Epithelial cell of proximal tubule (primary cell): ENCODE measurements at regions not wholly inside any gene's neighbourhood (a gene's known extent, or its start where the extent isn't known, plus 50 kb on each side); places are given as distances from the start of the nearest gene placed in this dataset.

Experiments
- DNase-seq: peaks from one replicate; pipeline ENCODE4 v3.0.0-alpha.2; 2011; ENCODE audit warnings: low read depth
- H3K4me3 ChIP-seq: 2 replicates; pipeline ENCODE4 v1.5.1; 2011; ENCODE audit warnings: low read depth, mild to moderate bottlenecking, low read length
- TF ChIP-seq, protein P1 (sequence below): conservative IDR thresholded peaks from 2 replicates; pipeline ENCODE4 v1.5.1; 2012; ENCODE audit warnings: low read depth, mild to moderate bottlenecking, low read length

DNA sequence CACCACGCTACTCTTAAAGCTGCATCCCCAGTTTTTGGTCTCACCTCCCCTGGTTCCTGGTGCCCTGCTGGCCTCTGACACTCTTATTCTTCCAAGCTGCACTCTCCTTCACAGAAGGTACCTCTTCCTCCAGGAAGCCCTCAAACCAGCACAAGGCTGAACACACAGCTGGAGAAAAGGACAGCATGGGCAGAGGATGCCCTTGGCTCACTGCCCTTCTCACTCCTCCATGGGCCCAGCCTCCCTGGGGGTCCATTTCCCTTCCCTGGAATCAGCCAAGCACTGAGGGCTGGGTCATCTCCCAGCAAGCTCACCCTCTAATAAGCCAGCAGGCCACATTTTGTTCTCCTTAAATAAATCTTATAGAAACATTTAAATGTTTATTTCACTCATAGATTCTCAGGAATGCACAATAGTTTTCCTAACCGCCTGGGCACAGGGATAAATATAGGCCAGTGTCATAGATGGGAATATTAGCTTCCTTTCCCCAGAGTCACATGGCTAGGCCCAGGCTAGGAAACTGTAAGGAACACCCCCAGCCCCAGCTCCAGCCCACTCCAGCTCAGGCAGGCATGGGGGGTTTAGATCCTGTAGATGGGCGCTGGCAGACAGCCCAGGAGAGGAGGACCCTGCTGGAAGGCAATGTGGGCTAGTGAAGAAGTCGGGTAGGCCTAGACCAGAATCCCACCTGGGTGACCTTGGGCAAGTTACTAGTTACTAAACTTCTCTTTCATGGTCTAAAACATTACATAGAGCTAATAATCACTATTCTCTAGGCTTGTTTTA, 51.5 kb downstream of the IRAG1 start:
- TF ChIP-seq, protein P1, sequence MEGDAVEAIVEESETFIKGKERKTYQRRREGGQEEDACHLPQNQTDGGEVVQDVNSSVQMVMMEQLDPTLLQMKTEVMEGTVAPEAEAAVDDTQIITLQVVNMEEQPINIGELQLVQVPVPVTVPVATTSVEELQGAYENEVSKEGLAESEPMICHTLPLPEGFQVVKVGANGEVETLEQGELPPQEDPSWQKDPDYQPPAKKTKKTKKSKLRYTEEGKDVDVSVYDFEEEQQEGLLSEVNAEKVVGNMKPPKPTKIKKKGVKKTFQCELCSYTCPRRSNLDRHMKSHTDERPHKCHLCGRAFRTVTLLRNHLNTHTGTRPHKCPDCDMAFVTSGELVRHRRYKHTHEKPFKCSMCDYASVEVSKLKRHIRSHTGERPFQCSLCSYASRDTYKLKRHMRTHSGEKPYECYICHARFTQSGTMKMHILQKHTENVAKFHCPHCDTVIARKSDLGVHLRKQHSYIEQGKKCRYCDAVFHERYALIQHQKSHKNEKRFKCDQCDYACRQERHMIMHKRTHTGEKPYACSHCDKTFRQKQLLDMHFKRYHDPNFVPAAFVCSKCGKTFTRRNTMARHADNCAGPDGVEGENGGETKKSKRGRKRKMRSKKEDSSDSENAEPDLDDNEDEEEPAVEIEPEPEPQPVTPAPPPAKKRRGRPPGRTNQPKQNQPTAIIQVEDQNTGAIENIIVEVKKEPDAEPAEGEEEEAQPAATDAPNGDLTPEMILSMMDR: no peak
- DNase-seq: no peak

DNA sequence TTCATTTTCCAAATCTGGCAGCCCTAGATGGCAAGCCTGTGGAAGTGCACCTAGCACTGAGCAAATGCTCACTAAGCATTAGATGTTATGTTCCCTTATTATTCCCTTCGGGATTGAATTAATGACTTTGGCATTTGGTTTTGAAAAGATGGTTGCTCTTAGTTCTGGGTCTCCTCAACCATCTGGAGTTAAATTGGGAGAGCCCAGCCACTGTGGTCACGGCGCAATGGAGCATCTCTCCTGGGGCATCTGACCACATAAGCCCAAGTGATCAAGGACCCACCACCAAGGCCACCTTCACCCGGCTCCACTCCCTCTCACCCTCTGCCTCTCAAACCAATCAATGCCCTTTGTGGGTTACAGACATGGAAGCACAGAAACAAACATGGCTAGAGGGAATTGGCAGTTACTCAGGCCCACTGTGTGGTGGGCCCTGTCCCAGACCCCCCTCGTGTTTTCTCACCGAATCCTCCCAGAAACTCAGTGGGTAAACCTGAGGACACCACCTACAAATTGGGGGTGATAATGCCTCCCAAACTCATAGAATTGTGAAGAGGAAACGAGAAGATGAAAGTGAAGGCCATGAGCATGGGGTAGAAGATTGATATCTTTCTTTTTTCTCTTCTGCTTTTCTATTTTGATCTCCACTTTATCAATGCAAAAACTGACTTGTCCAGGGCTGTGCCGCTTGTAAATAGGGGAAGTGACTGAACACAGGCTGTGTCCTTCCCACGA, 52.2 kb downstream of the IRAG1 start:
- no peak overlapping the region for H3K4me3 ChIP-seq
- TF ChIP-seq, protein P1: no peak
- DNase-seq: no peak

More for the DNA sequence above, 51.5 kb downstream of the IRAG1 start:
- H3K4me3 ChIP-seq: no peak overlapping the region

DNA sequence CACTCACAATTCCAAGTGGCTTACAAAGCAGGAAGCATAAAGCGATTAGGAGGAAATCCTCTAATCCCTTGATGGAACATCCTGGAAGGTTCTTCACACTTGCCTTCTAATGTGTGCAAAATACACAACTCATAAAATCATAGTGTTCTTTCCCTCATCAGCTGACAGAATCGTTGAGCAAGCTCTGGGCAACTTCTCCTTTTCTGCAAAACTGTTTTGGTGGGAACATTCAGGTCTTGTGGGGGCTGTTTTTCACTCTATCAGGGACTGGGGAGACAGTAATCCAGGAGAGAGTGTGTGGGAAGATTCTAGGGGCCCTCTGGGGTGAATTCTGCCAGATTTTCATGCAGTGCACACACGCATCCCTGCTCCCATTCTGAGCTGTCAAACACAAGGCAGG, 53.2 kb downstream of the IRAG1 start:
- TF ChIP-seq, protein P1: no peak
- DNase-seq: no peak
- no peak overlapping the region for H3K4me3 ChIP-seq

DNA sequence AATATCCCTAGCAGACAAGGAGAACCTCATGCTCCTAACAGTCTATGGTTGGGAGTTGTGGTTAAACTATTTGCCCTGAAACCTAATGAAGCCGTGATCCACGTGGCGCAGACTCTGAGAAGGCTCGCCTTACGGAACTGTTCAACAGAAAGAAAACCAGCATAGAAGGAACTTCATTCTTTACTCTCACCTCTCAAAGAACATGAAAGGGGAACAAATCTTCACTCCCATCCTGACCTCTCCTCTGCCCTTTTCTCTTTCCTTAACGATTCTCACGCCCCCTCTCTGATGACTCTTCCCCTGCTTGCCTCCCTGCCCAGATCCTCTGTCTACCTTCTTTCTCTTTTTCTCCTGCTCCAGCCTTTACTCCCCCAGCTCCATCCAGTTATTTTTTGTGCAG, 54.2 kb downstream of the IRAG1 start:
- TF ChIP-seq, protein P1: no peak
- no peak for DNase-seq
- no peak overlapping the region for H3K4me3 ChIP-seq

DNA sequence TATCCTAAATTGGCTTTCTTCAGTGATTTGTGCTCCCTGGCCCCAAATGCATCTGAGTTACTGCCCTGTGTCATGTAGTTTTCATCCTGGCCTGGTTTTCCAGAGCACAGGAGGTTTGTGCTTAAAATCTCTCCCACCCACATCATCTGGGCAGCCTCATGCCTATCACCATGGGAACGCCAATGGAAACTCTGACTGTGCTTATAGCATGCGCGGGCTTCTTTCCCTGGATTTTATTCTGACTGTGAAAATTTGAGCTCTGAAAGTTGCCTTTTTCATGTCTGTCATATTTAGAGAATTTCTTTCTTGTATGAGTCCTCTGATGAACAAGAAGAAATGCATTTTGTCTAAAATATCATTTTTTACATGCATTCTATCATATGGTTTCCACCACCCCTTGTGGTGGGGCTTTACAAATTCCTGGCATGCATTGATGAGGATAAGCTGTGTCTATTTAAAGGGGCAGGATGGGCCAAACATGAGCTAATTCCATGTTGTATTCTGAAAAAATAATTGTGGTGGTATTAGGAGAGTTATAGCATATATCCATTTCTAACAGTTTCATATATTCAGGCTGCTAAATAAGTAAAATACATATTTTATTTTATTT, 55.1 kb downstream of the IRAG1 start:
- TF ChIP-seq, protein P1: no peak
- H3K4me3 ChIP-seq: no peak overlapping the region
- DNase-seq: no peak

DNA sequence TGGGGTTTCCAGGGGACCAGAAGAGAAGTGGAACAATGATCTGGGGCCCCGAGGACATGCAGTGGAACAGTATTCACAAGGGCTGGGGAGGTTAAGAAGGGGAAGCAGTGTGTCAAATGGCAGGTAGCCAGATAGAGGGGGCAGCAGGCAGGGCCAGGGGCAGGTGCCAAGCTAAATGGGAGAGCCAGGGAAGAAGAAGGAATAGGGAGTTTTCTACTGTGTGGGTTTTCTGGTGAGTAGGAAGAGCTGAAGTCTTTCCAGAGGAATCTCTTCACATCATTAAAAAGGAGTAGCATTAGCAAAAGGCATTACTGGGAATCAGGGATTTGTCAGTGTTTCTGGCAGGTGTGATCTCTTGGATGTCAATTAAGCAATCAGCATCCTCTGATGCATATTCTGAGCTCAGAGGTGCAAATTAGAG, 55.8 kb downstream of the IRAG1 start:
- no peak overlapping the region for H3K4me3 ChIP-seq
- TF ChIP-seq, protein P1: no peak

More for the DNA sequence above, 55.8 kb downstream of the IRAG1 start:
- DNase-seq: no peak
